SIG-M5 treated with dmso at 0.1 percent for 504 hours (cell line): ENCODE measurements at regions not wholly inside any gene's neighbourhood (a gene's known extent, or its start where the extent isn't known, plus 50 kb on each side); places are given as distances from the start of the nearest gene placed in this dataset.

Experiments
- DNase-seq: peaks from one replicate; lab custom pipeline; 2025; ENCODE audit not compliant: unreplicated experiment; lab: John Stamatoyannopoulos, UW

- no peak for DNase-seq
Measured at GRCh38 chr4:136328131-136328530, 1204.2 kb downstream of the PCDH18 start.

GRCh38 chr4:136320465-136320813 lies 1211.9 kb downstream of the PCDH18 start:
- DNase-seq, result no peak

DNA sequence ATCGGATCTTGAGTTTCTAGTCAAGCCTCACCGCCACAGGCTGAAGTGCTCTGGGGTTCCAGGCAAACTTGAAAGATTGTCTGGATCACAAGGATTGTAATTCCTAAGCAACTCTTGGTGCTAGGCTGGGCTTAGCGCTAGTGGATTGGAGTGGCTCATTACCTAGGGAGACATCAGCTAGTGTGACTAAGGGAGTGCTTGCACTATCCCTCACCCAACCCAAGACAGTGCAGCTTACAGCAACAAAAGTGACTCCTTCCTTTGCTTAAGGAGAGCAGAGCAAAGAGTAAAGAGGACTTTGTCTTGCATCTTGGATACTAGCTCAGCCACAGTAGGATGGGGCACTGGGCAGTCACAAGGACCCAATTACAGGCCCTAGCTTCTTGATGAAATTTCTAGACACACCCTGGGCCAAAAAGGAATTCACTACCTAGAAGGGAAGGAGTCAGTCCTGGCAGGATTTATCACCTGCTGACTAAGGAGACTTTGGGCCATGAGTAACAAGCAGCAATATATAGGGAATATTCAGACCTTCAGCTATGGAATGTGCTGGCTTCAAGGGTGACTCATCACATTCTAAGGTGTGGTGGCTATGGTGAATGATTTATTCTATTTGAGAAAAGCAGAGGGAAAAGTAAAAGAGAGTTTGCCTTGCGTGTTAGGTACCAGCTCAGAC lies 1212.4 kb downstream of the PCDH18 start:
- no peak for DNase-seq

DNA sequence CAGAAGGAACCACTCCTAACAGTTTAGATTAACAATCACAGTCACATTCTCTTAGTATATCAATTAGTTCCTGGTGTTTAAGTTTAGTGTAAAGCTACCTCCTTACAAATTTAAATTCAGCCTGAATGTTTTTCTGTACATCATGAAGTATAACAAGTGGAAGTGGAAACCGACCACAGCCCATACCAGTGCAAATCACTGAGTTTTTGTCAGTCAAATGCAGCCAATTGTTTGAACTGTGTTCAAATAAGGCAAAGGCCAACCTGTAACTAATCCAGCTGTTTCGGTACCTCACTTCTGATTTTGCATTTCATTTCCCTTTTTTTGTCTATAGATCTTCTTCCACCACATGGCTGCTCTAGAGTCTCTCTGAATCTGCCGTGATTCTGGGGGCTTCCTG lies 1215.3 kb downstream of the PCDH18 start:
- no peak for DNase-seq

GRCh38 chr4:136314686-136315085 lies 1217.6 kb downstream of the PCDH18 start:
- no peak for DNase-seq

- DNase-seq, result no peak
Measured at GRCh38 chr4:136311774-136312173, 1220.5 kb downstream of the PCDH18 start.

GRCh38 chr4:136307765-136308164 lies 1224.5 kb downstream of the PCDH18 start:
- DNase-seq, result no peak

DNA sequence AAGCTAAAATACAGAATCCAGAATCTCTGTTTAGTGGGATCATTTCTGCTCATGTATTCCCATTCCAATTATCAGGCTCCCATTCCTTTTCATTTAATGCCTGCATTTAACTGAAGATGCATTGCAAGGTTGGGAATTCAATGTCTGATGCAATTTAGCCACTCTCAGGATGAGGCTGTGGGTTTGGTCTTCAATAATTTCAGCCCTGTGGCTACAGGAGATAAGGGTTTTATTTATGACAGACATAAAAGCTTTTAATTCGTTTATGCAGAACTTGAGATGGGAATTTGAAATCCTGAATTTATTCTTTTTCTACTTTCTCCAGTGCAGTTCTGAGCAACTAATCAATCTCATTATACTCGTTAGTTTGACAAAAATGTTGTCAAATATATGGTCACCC lies 1225.9 kb downstream of the PCDH18 start:
- no peak for DNase-seq

- DNase-seq, result no peak
Measured at GRCh38 chr4:136302566-136302965, 1229.7 kb downstream of the PCDH18 start.

- DNase-seq, result no peak
Measured at GRCh38 chr4:136301749-136302495, 1230.4 kb downstream of the PCDH18 start.

- no peak for DNase-seq
Measured at GRCh38 chr4:136283977-136284376, 1248.3 kb downstream of the PCDH18 start.

GRCh38 chr4:136281889-136282288 lies 1250.4 kb downstream of the PCDH18 start:
- DNase-seq, result no peak

DNA sequence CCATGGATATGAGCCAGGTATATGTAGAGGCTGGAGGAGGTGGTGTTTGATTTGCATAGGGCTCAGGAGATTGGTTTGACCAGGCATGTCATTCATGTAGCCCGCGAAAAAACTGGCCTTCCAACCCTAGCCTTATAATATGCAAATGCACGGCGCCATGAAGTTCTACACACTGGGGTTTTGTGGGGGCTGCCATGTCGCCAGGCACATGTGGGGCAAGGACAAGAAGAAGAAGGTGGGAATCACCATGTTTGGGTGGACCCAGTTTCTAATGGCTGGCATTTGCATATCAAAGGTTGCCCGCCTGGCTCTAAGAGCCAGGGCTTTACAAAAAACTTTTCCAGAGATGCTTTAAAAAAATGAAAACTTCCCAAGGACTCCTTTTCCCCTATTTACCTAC lies 1251.0 kb downstream of the PCDH18 start:
- no peak for DNase-seq

GRCh38 chr4:136277741-136278140 lies 1254.6 kb downstream of the PCDH18 start:
- no peak for DNase-seq

GRCh38 chr4:136246876-136247275 lies 1285.4 kb downstream of the PCDH18 start:
- no peak for DNase-seq

GRCh38 chr4:136241221-136241986 lies 1290.9 kb downstream of the PCDH18 start:
- no peak for DNase-seq

DNA sequence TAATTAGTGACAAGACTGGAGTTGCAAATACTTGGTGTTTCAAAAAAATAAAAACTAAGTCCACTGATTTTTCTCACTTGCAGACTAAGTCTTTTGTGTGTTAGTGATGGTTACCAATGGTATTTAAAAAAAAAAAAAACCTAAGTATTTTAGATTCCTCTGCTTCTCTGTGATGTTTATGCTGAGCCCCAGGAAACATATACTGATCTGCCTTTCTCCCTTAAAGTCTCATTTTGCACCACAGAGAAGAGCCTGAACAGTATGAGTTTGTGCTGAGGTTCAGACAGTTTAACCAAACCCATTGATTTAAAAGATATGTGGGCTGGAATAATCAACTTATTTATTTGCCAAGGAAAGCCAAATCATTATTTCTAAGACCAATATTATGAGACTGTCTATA lies 1305.0 kb downstream of the PCDH18 start:
- DNase-seq, result no peak

DNA sequence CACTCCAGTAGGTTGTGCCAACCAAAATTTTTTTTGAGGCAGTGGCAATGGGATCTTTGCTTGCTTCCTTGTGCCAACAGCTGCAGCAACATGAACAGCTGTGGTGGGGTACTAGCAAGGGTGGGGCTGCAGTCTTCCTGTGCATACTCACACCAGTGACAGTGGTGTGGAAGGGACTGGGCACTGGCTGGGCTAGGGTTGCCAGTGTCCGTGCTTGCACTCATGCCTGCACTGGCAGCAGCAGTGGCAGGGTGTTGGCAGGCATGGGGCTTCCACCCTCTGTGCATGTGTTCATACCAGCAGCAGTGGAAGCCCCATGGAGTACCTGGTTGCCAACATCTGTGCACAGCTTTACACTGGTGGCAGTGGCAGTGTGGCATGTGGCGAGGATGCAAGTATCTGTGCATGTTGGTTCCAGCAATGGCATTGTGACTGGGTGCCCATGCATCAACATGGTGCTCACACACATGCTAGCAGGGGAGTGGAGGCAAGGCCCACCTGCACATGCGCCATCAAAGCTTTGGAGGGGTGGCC lies 1312.6 kb downstream of the PCDH18 start:
- no peak for DNase-seq

DNA sequence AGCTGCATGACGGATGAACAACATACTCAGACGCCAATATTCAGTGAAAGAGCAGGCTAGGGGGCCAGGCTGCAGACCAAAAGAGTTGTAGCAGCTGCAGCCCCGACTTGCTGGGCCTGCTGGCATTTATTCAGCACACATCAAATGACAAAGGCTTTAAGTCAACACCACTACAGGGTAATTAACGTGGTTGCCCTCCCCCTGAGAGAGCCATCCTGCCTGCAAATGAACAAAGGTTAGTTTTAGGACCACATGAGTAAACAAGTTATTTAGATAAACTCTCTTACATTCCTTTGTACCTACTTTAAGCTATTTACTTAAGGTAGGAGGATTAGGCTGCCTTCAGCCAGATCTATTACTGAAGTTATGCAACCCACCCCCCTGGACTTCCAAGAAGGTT lies 1329.1 kb downstream of the PCDH18 start:
- no peak for DNase-seq

- no peak for DNase-seq
Measured at GRCh38 chr4:136198358-136198757, 1333.9 kb downstream of the PCDH18 start.

DNA sequence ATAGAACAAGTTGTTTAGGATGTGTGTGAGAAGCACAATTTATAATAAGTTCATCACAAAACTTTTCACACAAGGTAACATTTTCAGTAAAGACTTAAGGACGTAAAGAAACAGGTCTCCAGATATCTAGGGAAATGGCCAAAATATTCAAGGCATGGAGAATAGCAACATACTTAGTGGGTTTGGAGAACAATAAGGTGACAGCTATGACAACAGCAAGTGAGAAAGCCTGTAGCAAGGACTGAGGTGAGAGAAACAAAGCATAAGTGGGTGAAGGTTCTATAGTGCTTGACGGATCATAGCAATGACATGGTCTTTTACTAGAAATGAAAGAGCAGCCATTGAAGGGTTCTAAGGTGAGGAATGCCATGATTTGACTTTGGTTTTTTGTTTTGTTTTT lies 1337.3 kb downstream of the PCDH18 start:
- DNase-seq, result no peak

- DNase-seq, result no peak
Measured at GRCh38 chr4:136186650-136187049, 1345.6 kb downstream of the PCDH18 start.
